IMR-90 (cell line): ENCODE measurements at regions not wholly inside any gene's neighbourhood (a gene's known extent, or its start where the extent isn't known, plus 50 kb on each side); places are given as distances from the start of the nearest gene placed in this dataset.
"Not testable (repeated sequence)": the region's sequence is repeated elsewhere in the genome, so short reads cannot be mapped to it uniquely, and the experiment has no call there.

Experiments used
- BHLHE40 ChIP-seq: fragments of 150-350 bp; IDR thresholded peaks from 2 replicates; pipeline ENCODE4 v1.6.1; 2016; ENCODE audit warnings: mild to moderate bottlenecking, low read depth, low read length
- CEBPB ChIP-seq: IDR thresholded peaks from 2 replicates; pipeline ENCODE4 v1.6.1; 2012; ENCODE audit warnings: low read depth, low read length, improper control_type of control experiment
- CHD1 ChIP-seq: IDR thresholded peaks from 2 replicates; pipeline ENCODE4 v1.6.1; 2012; ENCODE audit warnings: low read depth, low read length, improper control_type of control experiment
- CTCF ChIP-seq: conservative IDR thresholded peaks from 2 replicates; pipeline ENCODE4 v1.5.1; 2012; ENCODE audit warnings: mild to moderate bottlenecking, low read depth, low read length, improper control_type of control experiment
- FOS ChIP-seq: fragments of 150-350 bp; IDR thresholded peaks from 2 replicates; pipeline ENCODE4 v1.6.1; 2016; ENCODE audit warnings: low read depth, low read length
- MAFK ChIP-seq: IDR thresholded peaks from 2 replicates; pipeline ENCODE4 v1.6.1; 2012; ENCODE audit warnings: low read depth, low read length, improper control_type of control experiment
- POLR2A ChIP-seq: IDR thresholded peaks from 2 replicates; pipeline ENCODE4 v1.6.1; 2012; ENCODE audit warnings: mild to moderate bottlenecking, low read depth, low read length
- RAD21 ChIP-seq: IDR thresholded peaks from 2 replicates; pipeline ENCODE4 v1.6.1; 2012; ENCODE audit warnings: low read length, improper control_type of control experiment
- RCOR1 ChIP-seq: IDR thresholded peaks from 2 replicates; pipeline ENCODE4 v1.6.1; 2012; ENCODE audit warnings: mild to moderate bottlenecking, low read length, improper control_type of control experiment; ENCODE audit not compliant: insufficient replicate concordance
- SMC3 ChIP-seq: fragments of 150-350 bp; IDR thresholded peaks from 2 replicates; pipeline ENCODE4 v1.6.1; 2016; ENCODE audit warnings: low read depth, mild to moderate bottlenecking, antibody characterized with exemption, low read length, moderate library complexity
- USF2 ChIP-seq: fragments of 150-350 bp; IDR thresholded peaks from 2 replicates; pipeline ENCODE4 v1.6.1; 2017; ENCODE audit warnings: mild to moderate bottlenecking, antibody characterized with exemption, low read length, low read depth

- TF ChIP-seq CTCF, CHD1, RAD21, POLR2A, SMC3, CEBPB, USF2, RCOR1, FOS, MAFK, BHLHE40: not testable (repeated sequence)
These were observed 309.1 kb downstream of the KLF13 start for GRCh38 chr15:31635715-31636114.
